Activated CD4-positive, CD25-positive, alpha-beta regulatory T cell (primary cell): ENCODE measurements at regions not wholly inside any gene's neighbourhood (a gene's known extent, or its start where the extent isn't known, plus 50 kb on each side); places are given as distances from the start of the nearest gene placed in this dataset.

Experiments used
- DNase-seq, 4 experiments: peaks; one replicate each; lab custom pipeline; 2025; lab: John Stamatoyannopoulos, UW

DNA sequence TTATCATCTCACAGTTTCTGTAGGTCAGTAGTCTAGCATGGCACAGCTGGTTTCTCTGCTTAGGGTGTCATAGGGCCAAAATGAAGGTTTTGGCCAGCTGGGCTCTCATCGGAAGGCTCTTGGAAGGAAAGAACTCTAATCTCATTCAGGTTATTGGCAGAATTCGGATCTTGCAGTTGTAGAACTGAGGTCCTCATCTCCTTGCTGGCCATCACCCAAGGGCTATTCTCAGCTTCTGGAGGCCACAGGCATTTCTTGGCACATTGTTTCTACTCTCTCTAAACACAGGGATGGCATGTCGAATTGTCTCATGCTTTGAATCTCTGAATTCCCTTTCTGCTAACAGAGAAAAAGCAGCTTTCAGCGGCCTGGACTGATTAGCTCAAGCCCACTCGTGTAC is 258.0 kb upstream of the SMARCA2 start:
- no peak for DNase-seq

DNA sequence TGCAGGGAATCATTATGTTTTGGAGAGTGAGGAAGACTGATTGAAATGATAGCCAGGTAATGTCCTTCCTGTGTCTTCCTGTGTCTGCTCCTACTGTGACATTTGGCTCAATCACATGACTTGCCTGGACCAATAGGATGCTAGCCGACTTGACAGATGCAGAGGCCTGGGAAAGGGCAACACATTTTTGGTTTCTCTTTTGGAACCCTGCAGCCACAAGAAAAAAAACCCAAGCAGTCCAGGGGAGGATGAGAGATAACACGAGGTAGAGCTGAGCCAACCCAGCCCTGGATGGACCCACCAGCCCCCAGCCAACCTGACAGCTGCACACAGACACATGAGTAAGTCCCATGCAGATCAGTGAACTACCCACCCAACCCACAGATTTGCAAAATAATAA is 256.1 kb upstream of the SMARCA2 start:
- DNase-seq = no peak

DNA sequence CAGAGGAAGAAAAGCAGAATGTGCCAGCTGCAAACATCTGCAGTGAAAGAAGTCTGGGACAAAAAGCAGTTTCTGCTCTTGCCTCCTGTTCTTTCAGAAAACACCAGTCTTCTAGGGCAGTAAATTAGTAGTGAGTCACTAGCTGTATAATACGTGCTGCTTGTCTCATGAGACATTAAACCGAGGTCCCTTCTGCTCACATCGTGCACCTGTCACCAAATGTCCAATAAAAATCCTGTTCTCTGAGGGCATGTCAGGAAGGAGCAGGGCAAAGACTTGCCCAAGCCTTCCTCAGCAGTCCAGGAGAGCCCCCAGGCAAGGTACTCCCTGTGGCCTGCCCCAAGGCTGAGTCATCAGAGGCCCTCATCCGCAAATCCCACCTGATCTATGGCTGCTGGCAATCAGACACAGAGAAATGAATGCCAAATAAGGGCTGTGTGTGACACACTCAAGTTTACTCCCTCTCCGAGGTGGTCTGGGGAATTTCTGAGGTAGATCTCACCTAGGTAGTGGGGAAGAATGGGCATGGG is 255.3 kb upstream of the SMARCA2 start:
- DNase-seq = no peak

- DNase-seq = no peak
These were observed 253.3 kb upstream of the SMARCA2 start for GRCh38 chr9:1761807-1762206.

DNA sequence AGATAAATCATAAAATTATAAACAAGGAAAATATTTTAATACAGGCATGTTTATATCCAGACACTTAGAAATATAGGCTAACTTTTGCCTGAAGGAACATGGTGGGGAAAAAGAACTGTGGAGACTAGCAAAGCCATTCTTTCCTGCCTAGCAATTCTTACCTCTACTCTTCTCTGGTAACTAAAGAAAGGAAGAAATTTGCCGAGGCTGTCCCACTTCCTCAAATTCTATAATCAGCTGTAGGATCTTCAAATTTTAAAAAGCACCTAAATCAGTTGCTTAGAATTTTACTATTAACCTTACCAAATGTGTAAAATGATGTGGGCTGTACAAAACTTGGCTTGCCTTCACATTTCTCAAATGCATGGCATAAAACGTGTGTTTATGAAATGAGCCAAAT is 249.1 kb upstream of the SMARCA2 start:
- no peak for DNase-seq

GRCh38 chr9:1768561-1768960 is 246.6 kb upstream of the SMARCA2 start:
- DNase-seq = no peak

DNA sequence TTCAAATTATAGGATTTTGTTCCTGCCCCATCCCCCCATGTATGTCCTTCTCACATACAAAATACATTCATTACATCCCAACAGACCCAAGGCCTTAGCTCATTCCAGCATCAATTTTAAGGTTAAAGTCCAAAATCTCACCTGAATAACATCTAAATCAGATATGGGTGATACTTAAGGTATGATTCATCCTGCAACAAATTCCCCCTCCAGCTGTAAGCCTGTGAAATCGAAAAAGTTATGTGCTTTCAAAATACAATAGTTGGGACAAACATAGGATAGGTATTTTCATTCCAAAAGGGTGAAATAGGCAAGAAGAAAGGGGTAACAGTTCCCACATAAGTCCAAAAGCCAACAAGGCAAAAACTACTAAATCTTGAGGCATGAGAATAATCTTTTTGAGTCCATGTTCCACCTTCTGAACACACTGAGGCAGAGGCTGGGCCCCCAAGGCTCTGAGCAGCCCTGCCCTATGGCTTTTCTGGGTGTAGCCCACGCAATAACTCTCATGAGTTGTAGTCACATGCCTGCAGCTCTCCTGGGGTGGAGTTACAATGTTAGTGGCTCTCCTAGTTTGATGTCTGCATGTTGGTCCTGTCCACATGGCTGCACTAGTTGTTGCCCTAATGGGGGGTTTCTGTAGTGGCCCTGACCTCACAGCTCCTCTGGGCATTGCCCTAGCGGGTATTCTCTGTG is 243.9 kb upstream of the SMARCA2 start:
- DNase-seq = no peak

GRCh38 chr9:1775230-1775629 is 239.9 kb upstream of the SMARCA2 start:
- DNase-seq = no peak

- no peak for DNase-seq
These were observed 238.5 kb upstream of the SMARCA2 start for GRCh38 chr9:1776668-1777067.

- no peak for DNase-seq
These were observed 224.0 kb upstream of the SMARCA2 start for GRCh38 chr9:1791191-1791590.

GRCh38 chr9:1794547-1795270 is 220.4 kb upstream of the SMARCA2 start:
- DNase-seq = no peak

DNA sequence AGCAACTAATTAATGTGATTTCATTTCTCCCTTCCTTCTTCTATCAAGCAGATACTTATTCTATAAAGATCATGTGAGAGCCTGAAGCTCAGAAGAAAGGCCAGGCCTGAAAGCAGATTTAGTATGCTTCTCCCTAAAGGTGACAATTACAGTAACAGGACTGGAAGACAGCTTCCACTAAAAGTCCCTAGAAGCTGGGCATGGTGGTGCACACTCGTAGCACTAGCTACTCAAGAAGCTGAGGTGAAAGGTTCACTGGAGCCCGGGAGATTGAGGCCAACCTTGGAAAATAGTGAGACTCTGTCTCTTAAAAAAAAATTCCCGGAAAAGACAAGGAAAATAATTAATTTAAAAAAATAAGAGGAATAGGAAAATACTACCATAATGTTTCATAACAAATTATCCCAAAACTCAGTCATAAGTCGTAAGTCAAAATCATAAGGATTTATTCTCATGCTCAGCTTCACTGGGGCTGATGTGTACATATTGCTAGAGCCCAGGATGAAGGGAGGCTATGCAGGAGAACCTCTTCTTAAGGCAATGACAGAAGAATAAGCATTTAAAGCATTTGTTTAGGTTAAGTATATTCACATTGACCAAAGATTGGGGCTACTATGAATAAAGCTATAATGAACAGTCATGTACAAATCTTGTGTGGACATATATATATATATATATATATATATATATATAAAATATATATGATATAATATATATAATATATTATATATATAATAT is 210.8 kb upstream of the SMARCA2 start:
- no peak for DNase-seq

DNA sequence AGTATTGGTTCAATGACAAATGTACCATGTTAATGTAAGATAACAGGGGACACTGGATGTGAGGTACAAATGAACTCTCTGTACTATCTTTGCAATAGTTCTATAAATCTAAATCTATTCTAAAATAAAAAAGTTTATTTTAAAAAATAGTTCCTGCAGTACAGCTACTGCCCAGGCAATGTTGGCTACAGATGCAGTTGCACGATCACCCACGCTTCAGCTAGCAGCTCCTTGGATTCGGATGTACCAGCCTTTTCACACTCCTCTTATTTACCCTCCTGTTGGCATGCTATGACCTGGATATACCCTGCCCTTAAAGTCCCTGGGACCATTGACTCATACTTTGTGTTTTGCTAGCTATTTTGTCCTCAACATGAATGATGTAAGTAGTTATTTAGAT is 185.4 kb upstream of the SMARCA2 start:
- no peak for DNase-seq

DNA sequence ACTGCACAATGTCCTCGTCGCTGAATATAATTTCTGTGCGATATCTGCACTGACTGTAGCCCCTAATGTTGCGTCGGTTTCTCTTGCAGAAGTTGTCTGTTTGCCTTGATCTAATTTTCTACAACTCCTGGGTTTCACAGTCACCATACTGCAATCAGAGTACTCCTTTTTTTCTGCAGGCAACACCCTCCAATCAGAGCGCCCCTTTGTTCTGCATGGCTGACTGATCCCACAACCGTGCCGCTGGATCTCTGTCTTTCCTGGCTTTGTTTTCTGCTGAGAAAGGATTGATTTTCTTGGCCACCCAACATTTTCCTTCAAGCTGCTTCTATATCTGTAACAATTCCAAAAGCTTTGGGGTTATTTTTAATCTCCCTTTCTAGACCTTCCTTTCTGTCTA is 182.2 kb upstream of the SMARCA2 start:
- DNase-seq = no peak

GRCh38 chr9:1837453-1838084 is 177.6 kb upstream of the SMARCA2 start:
- no peak for DNase-seq

GRCh38 chr9:1839909-1840308 is 175.2 kb upstream of the SMARCA2 start:
- DNase-seq = no peak

DNA sequence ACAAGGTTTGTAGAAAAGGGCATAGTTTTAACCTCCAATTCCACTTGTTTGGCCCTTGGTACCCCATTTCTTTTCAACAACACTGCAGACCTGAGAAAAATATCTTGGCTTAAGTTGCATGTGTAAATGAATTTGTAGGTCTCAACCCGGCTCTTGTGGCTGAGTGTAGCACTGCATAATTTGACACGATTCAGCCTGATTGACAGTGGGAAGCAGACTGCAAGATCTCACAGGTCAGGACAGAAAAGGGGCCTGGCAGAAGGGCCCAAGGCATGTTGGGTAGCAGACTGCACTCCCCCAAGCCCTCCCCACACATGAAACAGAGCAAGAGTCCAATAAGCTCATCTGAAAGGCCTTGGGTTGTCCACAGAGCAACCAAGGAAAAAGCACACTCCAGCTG is 169.7 kb upstream of the SMARCA2 start:
- DNase-seq = no peak

- no peak for DNase-seq
These were observed 159.4 kb upstream of the SMARCA2 start for GRCh38 chr9:1855726-1856125.

GRCh38 chr9:1857808-1858207 is 157.3 kb upstream of the SMARCA2 start:
- DNase-seq = no peak

DNA sequence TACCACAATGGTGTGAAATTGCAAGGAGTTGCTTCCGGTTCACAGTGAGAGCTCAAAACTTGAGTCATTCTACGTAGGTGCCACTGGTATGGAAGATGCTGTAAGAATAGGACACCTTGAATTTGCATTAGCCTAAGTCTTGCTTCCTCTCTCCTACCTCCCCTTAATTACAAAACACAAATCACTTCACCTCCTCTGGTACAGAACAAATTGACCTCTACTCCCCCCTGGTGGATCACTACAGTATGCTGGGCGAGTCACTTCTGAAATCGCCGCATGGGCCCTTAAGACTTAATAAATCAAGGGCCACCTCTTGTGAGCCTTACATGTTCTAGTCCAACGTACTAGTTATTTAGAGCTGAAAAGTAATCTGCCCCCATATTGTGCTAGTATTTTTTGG is 145.3 kb upstream of the SMARCA2 start:
- DNase-seq = no peak

- no peak for DNase-seq
These were observed 144.2 kb upstream of the SMARCA2 start for GRCh38 chr9:1870915-1871314.

DNA sequence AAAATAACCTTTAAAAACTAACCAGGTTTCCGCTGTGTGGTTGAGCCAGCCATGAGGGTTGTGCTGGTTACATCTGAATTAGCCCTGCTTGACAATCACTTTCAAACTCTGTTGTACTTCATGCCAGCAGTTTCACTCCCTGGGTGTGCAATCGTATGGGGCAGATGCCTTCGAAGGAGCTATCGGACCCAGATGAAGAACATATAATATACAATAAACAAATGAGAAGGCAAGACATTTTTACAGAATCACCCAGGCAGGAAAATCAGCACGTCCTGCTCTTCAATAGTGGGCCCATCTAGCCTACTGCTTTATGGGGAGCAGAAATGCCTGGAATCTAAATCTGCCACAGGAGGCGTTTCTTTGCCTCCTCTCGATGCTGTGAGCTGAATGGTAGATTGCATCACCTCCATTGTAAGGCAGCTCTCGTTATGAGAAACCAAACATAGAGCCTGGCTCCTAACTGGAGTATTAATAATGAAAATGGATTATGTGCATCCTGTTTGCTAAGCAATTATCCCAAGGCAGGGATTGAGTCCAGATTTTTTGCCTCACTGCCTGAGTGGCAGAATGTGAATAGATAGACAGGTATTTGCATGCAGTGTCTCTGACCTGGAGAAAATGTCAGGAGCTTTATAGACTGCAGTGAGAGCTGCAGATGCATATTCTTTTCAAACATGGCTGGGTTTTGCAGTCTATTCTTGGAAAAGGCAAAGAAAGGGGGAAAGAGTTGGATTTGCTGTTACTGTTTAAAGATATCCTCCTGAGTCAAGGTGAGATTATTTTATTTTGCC is 143.3 kb upstream of the SMARCA2 start:
- DNase-seq = no peak
